ENCODE measurements at regions not wholly inside any gene's neighbourhood (a gene's known extent, or its start where the extent isn't known, plus 50 kb on each side); places are given as distances from the start of the nearest gene placed in this dataset.
A peak's percentile ranks its signal among the peaks of the same experiment; 100 is the strongest.
"Not testable (repeated sequence)": the region's sequence is repeated elsewhere in the genome, so short reads cannot be mapped to it uniquely, and the experiment has no call there.

- H3K4me1 Mint-ChIP-seq (ENCODE audit: unreplicated experiment); DNase-seq (ENCODE audit: extremely low spot score, unreplicated experiment); H3K9me3 Mint-ChIP-seq (ENCODE audit: unreplicated experiment); H3K36me3 Mint-ChIP-seq (ENCODE audit: unreplicated experiment); H3K27ac Mint-ChIP-seq (ENCODE audit: unreplicated experiment); H3K27me3 Mint-ChIP-seq (ENCODE audit: unreplicated experiment); H3K4me3 Mint-ChIP-seq (ENCODE audit: unreplicated experiment): not testable (repeated sequence)
- TF ChIP-seq, protein P1, sequence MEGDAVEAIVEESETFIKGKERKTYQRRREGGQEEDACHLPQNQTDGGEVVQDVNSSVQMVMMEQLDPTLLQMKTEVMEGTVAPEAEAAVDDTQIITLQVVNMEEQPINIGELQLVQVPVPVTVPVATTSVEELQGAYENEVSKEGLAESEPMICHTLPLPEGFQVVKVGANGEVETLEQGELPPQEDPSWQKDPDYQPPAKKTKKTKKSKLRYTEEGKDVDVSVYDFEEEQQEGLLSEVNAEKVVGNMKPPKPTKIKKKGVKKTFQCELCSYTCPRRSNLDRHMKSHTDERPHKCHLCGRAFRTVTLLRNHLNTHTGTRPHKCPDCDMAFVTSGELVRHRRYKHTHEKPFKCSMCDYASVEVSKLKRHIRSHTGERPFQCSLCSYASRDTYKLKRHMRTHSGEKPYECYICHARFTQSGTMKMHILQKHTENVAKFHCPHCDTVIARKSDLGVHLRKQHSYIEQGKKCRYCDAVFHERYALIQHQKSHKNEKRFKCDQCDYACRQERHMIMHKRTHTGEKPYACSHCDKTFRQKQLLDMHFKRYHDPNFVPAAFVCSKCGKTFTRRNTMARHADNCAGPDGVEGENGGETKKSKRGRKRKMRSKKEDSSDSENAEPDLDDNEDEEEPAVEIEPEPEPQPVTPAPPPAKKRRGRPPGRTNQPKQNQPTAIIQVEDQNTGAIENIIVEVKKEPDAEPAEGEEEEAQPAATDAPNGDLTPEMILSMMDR (IDR thresholded peaks at IDR 0.05) = peak; percentile 48
Observed at GRCh38 chr9:42550789-42551357, 367.4 kb downstream of the SPATA31A6 start.

DNA sequence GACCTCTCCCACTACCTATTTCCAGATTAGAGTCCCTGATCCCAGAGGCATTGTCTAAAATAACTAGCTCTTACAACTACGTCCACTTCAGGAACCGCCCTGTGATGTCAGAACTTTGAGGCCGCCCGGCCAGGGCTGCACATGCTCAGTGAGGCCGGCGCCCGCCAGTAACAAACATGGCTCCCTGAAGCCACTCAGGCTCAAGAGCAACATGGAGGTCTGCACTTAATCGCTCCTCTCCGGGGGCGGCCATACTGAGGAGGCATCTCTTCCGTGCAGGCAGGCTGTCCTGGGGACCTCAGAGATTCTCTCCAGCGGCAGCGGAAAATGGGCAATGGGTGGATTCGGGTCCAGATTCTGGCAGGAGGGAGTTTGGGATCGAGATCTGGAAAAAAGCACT, 385.1 kb downstream of the SPATA31A6 start:
- H3K36me3 Mint-ChIP-seq (ENCODE audit: unreplicated experiment); H3K4me1 Mint-ChIP-seq (ENCODE audit: unreplicated experiment); H3K4me3 Mint-ChIP-seq (ENCODE audit: unreplicated experiment); H3K27me3 Mint-ChIP-seq (ENCODE audit: unreplicated experiment); H3K9me3 Mint-ChIP-seq (ENCODE audit: unreplicated experiment); DNase-seq (ENCODE audit: extremely low spot score, unreplicated experiment); H3K27ac Mint-ChIP-seq (ENCODE audit: unreplicated experiment): not testable (repeated sequence)

DNA sequence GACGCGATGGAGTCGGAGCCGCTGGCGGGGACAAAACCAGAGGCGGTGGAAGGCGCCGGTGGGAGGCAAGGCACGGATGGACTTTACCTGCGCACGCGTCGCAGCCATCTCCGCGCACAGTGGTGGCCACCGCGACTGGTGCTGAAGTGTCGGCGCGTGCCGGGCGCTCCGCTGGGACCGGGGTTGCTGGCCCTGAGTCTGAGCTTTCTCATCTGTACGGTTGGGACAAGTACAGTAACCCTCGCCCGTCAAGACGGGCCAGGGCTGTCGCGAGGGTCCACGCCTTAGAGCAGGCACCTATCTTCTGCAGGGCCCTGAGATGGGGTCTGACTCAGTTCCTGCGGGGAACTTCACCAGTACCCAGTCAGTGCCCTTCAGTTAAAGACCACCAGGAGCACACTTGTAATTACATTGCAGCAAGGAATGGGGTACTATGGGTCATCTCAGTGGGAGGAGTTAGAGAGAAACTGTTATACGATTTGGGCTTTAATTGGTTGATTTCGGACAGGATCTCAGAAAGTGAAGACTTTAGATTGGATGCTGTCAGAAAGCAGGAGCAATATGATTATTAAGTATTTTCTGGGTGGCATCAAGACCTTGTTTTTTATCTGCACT, 385.6 kb downstream of the SPATA31A6 start:
- H3K27me3 Mint-ChIP-seq (ENCODE audit: unreplicated experiment); H3K27ac Mint-ChIP-seq (ENCODE audit: unreplicated experiment); H3K9me3 Mint-ChIP-seq (ENCODE audit: unreplicated experiment); H3K36me3 Mint-ChIP-seq (ENCODE audit: unreplicated experiment); H3K4me3 Mint-ChIP-seq (ENCODE audit: unreplicated experiment); H3K4me1 Mint-ChIP-seq (ENCODE audit: unreplicated experiment): not testable (repeated sequence)
- peak; percentile 36 for DNase-seq (ENCODE audit: extremely low spot score, unreplicated experiment)

GRCh38 chr9:42577851-42578250, 394.4 kb downstream of the SPATA31A6 start:
- H3K4me1 Mint-ChIP-seq (ENCODE audit: unreplicated experiment); H3K4me3 Mint-ChIP-seq (ENCODE audit: unreplicated experiment); H3K36me3 Mint-ChIP-seq (ENCODE audit: unreplicated experiment); H3K9me3 Mint-ChIP-seq (ENCODE audit: unreplicated experiment); H3K27me3 Mint-ChIP-seq (ENCODE audit: unreplicated experiment); H3K27ac Mint-ChIP-seq (ENCODE audit: unreplicated experiment): not testable (repeated sequence)
- DNase-seq (ENCODE audit: extremely low spot score, unreplicated experiment) = peak; percentile 32
